ENCODE measurements at regions not wholly inside any gene's neighbourhood (a gene's known extent, or its start where the extent isn't known, plus 50 kb on each side); places are given as distances from the start of the nearest gene placed in this dataset.

- peak overlapping the region in 1 of 2 donors; percentile 42 for H3K27ac ChIP-seq (ENCODE audit: low read depth in 1 of 2, low read length in 1 of 2)
- no peaks in the 10 kb centered on the region for H3K9me3 ChIP-seq (ENCODE audit: control insufficient read depth in 2 of 2, insufficient read depth in 1 of 2, low read length in 1 of 2)
- no peaks in the 10 kb centered on the region for H3K27me3 ChIP-seq (ENCODE audit: control insufficient read depth in 2 of 2, insufficient read depth in 1 of 2, low read length in 1 of 2)
- no peaks in the 10 kb centered on the region for H3K4me1 ChIP-seq (ENCODE audit: control insufficient read depth in 2 of 2, insufficient read depth in 2 of 2, low read length in 2 of 2)
- 90% methylated on average over 6 of the region's 6 CpGs for WGBS
- no peak for DNase-seq (ENCODE audit: low read depth in 6 of 9, low spot score in 9 of 9)
- no peaks in the 10 kb centered on the region for H3K36me3 ChIP-seq (ENCODE audit: control insufficient read depth in 2 of 2, insufficient read depth in 2 of 2, low read length in 1 of 2)
- H3K4me3 ChIP-seq (ENCODE audit: low read length in 2 of 2): no peak overlapping the region
Observed at GRCh38 chr15:47292638-47293190, 424.6 kb upstream of the SEMA6D start.

GRCh38 chr15:47293466-47294162 lies 423.7 kb upstream of the SEMA6D start:
- no peaks in the 10 kb centered on the region for H3K27me3 ChIP-seq (ENCODE audit: control insufficient read depth in 2 of 2, insufficient read depth in 1 of 2, low read length in 1 of 2)
- no peak overlapping the region for H3K4me3 ChIP-seq (ENCODE audit: low read length in 2 of 2)
- no peak for DNase-seq (ENCODE audit: low read depth in 6 of 9, low spot score in 9 of 9)
- H3K4me1 ChIP-seq (ENCODE audit: control insufficient read depth in 2 of 2, insufficient read depth in 2 of 2, low read length in 2 of 2): no peaks in the 10 kb centered on the region
- no peaks in the 10 kb centered on the region for H3K36me3 ChIP-seq (ENCODE audit: control insufficient read depth in 2 of 2, insufficient read depth in 2 of 2, low read length in 1 of 2)
- 69% methylated on average over 6 of the region's 6 CpGs for WGBS
- no peaks in the 10 kb centered on the region for H3K9me3 ChIP-seq (ENCODE audit: control insufficient read depth in 2 of 2, insufficient read depth in 1 of 2, low read length in 1 of 2)
- no peak overlapping the region for H3K27ac ChIP-seq (ENCODE audit: low read depth in 1 of 2, low read length in 1 of 2)

DNA sequence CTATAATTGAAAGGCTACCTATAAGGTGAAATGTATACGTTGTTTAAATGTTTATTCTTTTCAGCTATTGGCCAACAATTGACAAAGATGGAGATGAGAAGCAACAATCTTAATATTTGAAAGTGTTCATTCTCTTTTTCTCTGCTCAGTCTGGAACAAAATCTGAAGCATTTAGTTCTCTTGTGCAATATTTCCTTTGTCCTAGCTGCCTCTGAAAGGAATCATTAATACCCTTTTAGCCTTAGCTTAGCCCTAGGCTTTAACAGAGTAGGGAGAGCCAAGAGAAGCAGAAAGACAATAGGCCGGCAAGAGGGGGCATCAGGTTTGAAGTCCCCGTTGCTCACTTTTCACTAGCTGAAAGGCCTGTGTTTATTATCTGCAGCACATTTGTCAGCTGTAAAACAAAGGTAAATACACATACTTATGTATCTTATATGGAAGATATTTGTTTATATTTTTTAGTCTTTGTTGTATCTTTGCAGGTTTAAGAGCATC lies 422.5 kb upstream of the SEMA6D start:
- no peaks in the 10 kb centered on the region for H3K9me3 ChIP-seq (ENCODE audit: control insufficient read depth in 2 of 2, insufficient read depth in 1 of 2, low read length in 1 of 2)
- no peak for DNase-seq (ENCODE audit: low read depth in 6 of 9, low spot score in 9 of 9)
- H3K27me3 ChIP-seq (ENCODE audit: control insufficient read depth in 2 of 2, insufficient read depth in 1 of 2, low read length in 1 of 2): no peaks in the 10 kb centered on the region
- H3K4me1 ChIP-seq (ENCODE audit: control insufficient read depth in 2 of 2, insufficient read depth in 2 of 2, low read length in 2 of 2): no peaks in the 10 kb centered on the region
- 82% methylated on average over 3 of the region's 3 CpGs for whole genome bisulfite sequencing
- no peaks in the 10 kb centered on the region for H3K36me3 ChIP-seq (ENCODE audit: control insufficient read depth in 2 of 2, insufficient read depth in 2 of 2, low read length in 1 of 2)
- no peak overlapping the region for H3K4me3 ChIP-seq (ENCODE audit: low read length in 2 of 2)
- no peak overlapping the region for H3K27ac ChIP-seq (ENCODE audit: low read depth in 1 of 2, low read length in 1 of 2)

- H3K4me3 ChIP-seq (ENCODE audit: low read length in 2 of 2): no peak overlapping the region
- no peaks in the 10 kb centered on the region for H3K36me3 ChIP-seq (ENCODE audit: control insufficient read depth in 2 of 2, insufficient read depth in 2 of 2, low read length in 1 of 2)
- no peaks in the 10 kb centered on the region for H3K9me3 ChIP-seq (ENCODE audit: control insufficient read depth in 2 of 2, insufficient read depth in 1 of 2, low read length in 1 of 2)
- H3K27ac ChIP-seq (ENCODE audit: low read depth in 1 of 2, low read length in 1 of 2): no peak overlapping the region
- 95% methylated on average over 4 of the region's 4 CpGs for WGBS
- H3K4me1 ChIP-seq (ENCODE audit: control insufficient read depth in 2 of 2, insufficient read depth in 2 of 2, low read length in 2 of 2): no peaks in the 10 kb centered on the region
- DNase-seq (ENCODE audit: low read depth in 6 of 9, low spot score in 9 of 9): no peak
- H3K27me3 ChIP-seq (ENCODE audit: control insufficient read depth in 2 of 2, insufficient read depth in 1 of 2, low read length in 1 of 2): no peaks in the 10 kb centered on the region
Observed at GRCh38 chr15:47296881-47297280, 420.4 kb upstream of the SEMA6D start.

- Histone ChIP-seq H3K4me3 (ENCODE audit: low read length in 2 of 2) (no peak overlapping the region), H3K27me3 (ENCODE audit: control insufficient read depth in 2 of 2, insufficient read depth in 1 of 2, low read length in 1 of 2) (no peaks in the 10 kb centered on the region), H3K36me3 (ENCODE audit: control insufficient read depth in 2 of 2, insufficient read depth in 2 of 2, low read length in 1 of 2) (no peaks in the 10 kb centered on the region), H3K4me1 (ENCODE audit: control insufficient read depth in 2 of 2, insufficient read depth in 2 of 2, low read length in 2 of 2) (no peaks in the 10 kb centered on the region), H3K27ac (ENCODE audit: low read depth in 1 of 2, low read length in 1 of 2) (no peak overlapping the region), H3K9me3 (ENCODE audit: control insufficient read depth in 2 of 2, insufficient read depth in 1 of 2, low read length in 1 of 2) (no peaks in the 10 kb centered on the region)
- 75% methylated on average over 5 of the region's 5 CpGs for WGBS
- DNase-seq (ENCODE audit: low read depth in 6 of 9, low spot score in 9 of 9): no peak
Observed at GRCh38 chr15:47299846-47300434, 417.4 kb upstream of the SEMA6D start.

- no peaks in the 10 kb centered on the region for H3K36me3 ChIP-seq (ENCODE audit: control insufficient read depth in 2 of 2, insufficient read depth in 2 of 2, low read length in 1 of 2)
- H3K27me3 ChIP-seq (ENCODE audit: control insufficient read depth in 2 of 2, insufficient read depth in 1 of 2, low read length in 1 of 2): no peaks in the 10 kb centered on the region
- no peak overlapping the region for H3K4me3 ChIP-seq (ENCODE audit: low read length in 2 of 2)
- no peaks in the 10 kb centered on the region for H3K9me3 ChIP-seq (ENCODE audit: control insufficient read depth in 2 of 2, insufficient read depth in 1 of 2, low read length in 1 of 2)
- no peaks in the 10 kb centered on the region for H3K4me1 ChIP-seq (ENCODE audit: control insufficient read depth in 2 of 2, insufficient read depth in 2 of 2, low read length in 2 of 2)
- H3K27ac ChIP-seq (ENCODE audit: low read depth in 1 of 2, low read length in 1 of 2): no peak overlapping the region
- no peak for DNase-seq (ENCODE audit: low read depth in 6 of 9, low spot score in 9 of 9)
Observed at GRCh38 chr15:47300596-47300995, 416.7 kb upstream of the SEMA6D start.

DNA sequence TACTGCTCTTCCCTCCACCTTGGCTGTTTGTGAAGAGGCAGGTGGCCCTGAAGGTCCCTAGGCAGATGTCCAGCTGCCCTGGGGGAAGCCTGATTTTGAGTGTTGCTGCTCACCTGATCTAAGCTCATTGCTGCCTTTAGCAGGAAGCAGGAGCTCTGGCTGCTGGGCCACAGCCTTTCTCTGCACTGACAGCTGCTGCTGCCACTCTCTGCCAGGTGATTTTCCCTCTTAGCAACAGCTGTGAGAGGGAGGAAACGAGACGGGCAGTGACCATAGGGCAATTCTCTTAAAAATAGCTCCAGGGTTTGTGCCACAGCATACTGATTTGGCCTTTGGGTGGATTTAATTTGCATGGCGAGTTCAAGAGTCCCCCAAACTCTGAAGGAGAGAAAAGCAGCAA lies 415.8 kb upstream of the SEMA6D start:
- WGBS: 68% methylated on average over 3 of the region's 3 CpGs
- Histone ChIP-seq H3K27me3 (ENCODE audit: control insufficient read depth in 2 of 2, insufficient read depth in 1 of 2, low read length in 1 of 2) (no peaks in the 10 kb centered on the region), H3K9me3 (ENCODE audit: control insufficient read depth in 2 of 2, insufficient read depth in 1 of 2, low read length in 1 of 2) (no peaks in the 10 kb centered on the region), H3K4me3 (ENCODE audit: low read length in 2 of 2) (no peak overlapping the region), H3K4me1 (ENCODE audit: control insufficient read depth in 2 of 2, insufficient read depth in 2 of 2, low read length in 2 of 2) (no peaks in the 10 kb centered on the region), H3K36me3 (ENCODE audit: control insufficient read depth in 2 of 2, insufficient read depth in 2 of 2, low read length in 1 of 2) (no peaks in the 10 kb centered on the region), H3K27ac (ENCODE audit: low read depth in 1 of 2, low read length in 1 of 2) (no peak overlapping the region)
- DNase-seq (ENCODE audit: low read depth in 6 of 9, low spot score in 9 of 9): no peak

- no peaks in the 10 kb centered on the region for H3K9me3 ChIP-seq (ENCODE audit: control insufficient read depth in 2 of 2, insufficient read depth in 1 of 2, low read length in 1 of 2)
- H3K4me1 ChIP-seq (ENCODE audit: control insufficient read depth in 2 of 2, insufficient read depth in 2 of 2, low read length in 2 of 2): no peaks in the 10 kb centered on the region
- H3K27ac ChIP-seq (ENCODE audit: low read depth in 1 of 2, low read length in 1 of 2): no peak overlapping the region
- DNase-seq (ENCODE audit: low read depth in 6 of 9, low spot score in 9 of 9): no peak
- H3K4me3 ChIP-seq (ENCODE audit: low read length in 2 of 2): no peak overlapping the region
- H3K36me3 ChIP-seq (ENCODE audit: control insufficient read depth in 2 of 2, insufficient read depth in 2 of 2, low read length in 1 of 2): no peaks in the 10 kb centered on the region
- H3K27me3 ChIP-seq (ENCODE audit: control insufficient read depth in 2 of 2, insufficient read depth in 1 of 2, low read length in 1 of 2): no peaks in the 10 kb centered on the region
Observed at GRCh38 chr15:47304656-47305055, 412.6 kb upstream of the SEMA6D start.

DNA sequence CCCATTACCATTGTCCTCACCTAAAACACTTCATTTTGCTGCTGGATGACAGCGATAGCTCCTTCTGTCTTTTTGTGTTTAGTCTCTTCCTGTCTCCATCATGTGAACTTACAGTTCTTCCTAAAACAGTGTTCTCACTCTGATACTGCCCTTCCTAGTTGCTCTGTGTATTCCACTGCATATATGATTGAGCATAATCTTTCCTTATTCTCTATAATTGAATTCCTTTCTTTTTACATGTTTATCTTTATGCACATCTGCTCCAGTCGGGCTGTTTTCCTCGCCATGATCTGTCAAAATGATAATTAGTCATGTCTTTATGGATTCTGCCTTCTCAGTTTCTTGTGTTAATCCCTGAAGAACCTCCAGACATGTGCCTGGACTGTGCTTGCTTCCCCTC lies 405.1 kb upstream of the SEMA6D start:
- no peak for DNase-seq (ENCODE audit: low read depth in 6 of 9, low spot score in 9 of 9)
- Histone ChIP-seq H3K9me3 (ENCODE audit: control insufficient read depth in 2 of 2, insufficient read depth in 1 of 2, low read length in 1 of 2) (no peaks in the 10 kb centered on the region), H3K4me1 (ENCODE audit: control insufficient read depth in 2 of 2, insufficient read depth in 2 of 2, low read length in 2 of 2) (no peaks in the 10 kb centered on the region), H3K27me3 (ENCODE audit: control insufficient read depth in 2 of 2, insufficient read depth in 1 of 2, low read length in 1 of 2) (no peaks in the 10 kb centered on the region), H3K27ac (ENCODE audit: low read depth in 1 of 2, low read length in 1 of 2) (no peak overlapping the region), H3K36me3 (ENCODE audit: control insufficient read depth in 2 of 2, insufficient read depth in 2 of 2, low read length in 1 of 2) (no peaks in the 10 kb centered on the region), H3K4me3 (ENCODE audit: low read length in 2 of 2) (no peak overlapping the region)
- 91% methylated on average over 3 of the region's 3 CpGs for WGBS

All from thymus (tissue), 11 donors.